Effector memory CD8-positive, alpha-beta T cell (primary cell): ENCODE measurements at regions not wholly inside any gene's neighbourhood (a gene's known extent, or its start where the extent isn't known, plus 50 kb on each side); places are given as distances from the start of the nearest gene placed in this dataset.

Source experiments
- ATAC-seq: fragments of 150-1000 bp; cut with Tn5 transposase; replicated peaks from 2 replicates; pipeline ENCODE4 v1.10.0; 2021; ENCODE audit warnings: mild to moderate bottlenecking, moderate library complexity
- DNase-seq, 3 experiments: peaks; one replicate each; pipeline ENCODE4 v3.0.0; 2021
- H3K27ac Mint-ChIP-seq, 2 donors: one replicate each; pipeline ENCODE4 v1.8.0; 2022; ENCODE audit warnings: mild to moderate bottlenecking in 2 of 2, mixed read lengths in 2 of 2, moderate library complexity in 2 of 2
- H3K27me3 Mint-ChIP-seq, 2 donors: one replicate each; pipeline ENCODE4 v1.8.0; 2022; ENCODE audit warnings: mixed read lengths in 2 of 2
- H3K36me3 Mint-ChIP-seq: one replicate; pipeline ENCODE4 v1.8.0; 2022; ENCODE audit warnings: mild to moderate bottlenecking, moderate library complexity, mixed read lengths; ENCODE audit not compliant: insufficient read depth
- H3K4me1 Mint-ChIP-seq, 2 donors: one replicate each; pipeline ENCODE4 v1.8.0; 2022; ENCODE audit warnings: low read depth in 2 of 2, mixed read lengths in 2 of 2
- H3K4me3 Mint-ChIP-seq, 2 donors: one replicate each; pipeline ENCODE4 v1.8.0; 2022; ENCODE audit warnings: mild to moderate bottlenecking in 2 of 2, mixed read lengths in 2 of 2, moderate library complexity in 2 of 2
- H3K9me3 Mint-ChIP-seq, 2 donors: one replicate each; pipeline ENCODE4 v1.8.0; 2022; ENCODE audit warnings: mixed read lengths in 2 of 2

- no peak overlapping the region for H3K27ac Mint-ChIP-seq
- ATAC-seq (no peak), DNase-seq (no peak)
- H3K36me3 Mint-ChIP-seq: no peaks in the 10 kb centered on the region
- H3K4me3 Mint-ChIP-seq: no peak overlapping the region
- H3K4me1 Mint-ChIP-seq: no peaks in the 10 kb centered on the region
- H3K9me3 Mint-ChIP-seq: no peaks in the 10 kb centered on the region
- no peaks in the 10 kb centered on the region for H3K27me3 Mint-ChIP-seq
These were observed 85.4 kb upstream of the ETV6 start for GRCh38 chr12:11563785-11564739.

GRCh38 chr12:11564984-11565651 is 84.4 kb upstream of the ETV6 start:
- no peak for ATAC-seq
- no peaks in the 10 kb centered on the region for H3K9me3 Mint-ChIP-seq
- no peaks in the 10 kb centered on the region for H3K27me3 Mint-ChIP-seq
- H3K36me3 Mint-ChIP-seq: no peaks in the 10 kb centered on the region
- H3K4me1 Mint-ChIP-seq: no peaks in the 10 kb centered on the region
- no peak for DNase-seq
- no peak overlapping the region for H3K27ac Mint-ChIP-seq
- H3K4me3 Mint-ChIP-seq: no peak overlapping the region

GRCh38 chr12:11565752-11566151 is 83.7 kb upstream of the ETV6 start:
- H3K27ac Mint-ChIP-seq: no peak overlapping the region
- no peak for ATAC-seq
- H3K36me3 Mint-ChIP-seq: no peaks in the 10 kb centered on the region
- H3K27me3 Mint-ChIP-seq: no peaks in the 10 kb centered on the region
- DNase-seq: no peak
- no peaks in the 10 kb centered on the region for H3K4me1 Mint-ChIP-seq
- H3K4me3 Mint-ChIP-seq: no peak overlapping the region
- H3K9me3 Mint-ChIP-seq: no peaks in the 10 kb centered on the region

GRCh38 chr12:11568155-11568761 is 81.2 kb upstream of the ETV6 start:
- H3K4me3 Mint-ChIP-seq: no peak overlapping the region
- H3K4me1 Mint-ChIP-seq: no peaks in the 10 kb centered on the region
- no peaks in the 10 kb centered on the region for H3K36me3 Mint-ChIP-seq
- no peak overlapping the region for H3K27ac Mint-ChIP-seq
- no peak for DNase-seq
- peaks cover 0 to 12% of the 10 kb centered on the region in 2 donors for H3K27me3 Mint-ChIP-seq
- H3K9me3 Mint-ChIP-seq: no peaks in the 10 kb centered on the region
- ATAC-seq: no peak

GRCh38 chr12:11568762-11569478 is 80.6 kb upstream of the ETV6 start:
- Mint-ChIP-seq H3K27ac (no peak overlapping the region), H3K4me3 (no peak overlapping the region), H3K9me3 (no peaks in the 10 kb centered on the region), H3K4me1 (no peaks in the 10 kb centered on the region), H3K36me3 (no peaks in the 10 kb centered on the region), H3K27me3 (peaks cover 0 to 12% of the 10 kb centered on the region in 2 donors)
- DNase-seq: no peak
- ATAC-seq: no peak

GRCh38 chr12:11569716-11570115 is 79.8 kb upstream of the ETV6 start:
- Mint-ChIP-seq H3K27me3 (peaks cover 0 to 12% of the 10 kb centered on the region in 2 donors), H3K27ac (no peak overlapping the region), H3K4me1 (no peaks in the 10 kb centered on the region), H3K4me3 (no peak overlapping the region), H3K36me3 (no peaks in the 10 kb centered on the region), H3K9me3 (no peaks in the 10 kb centered on the region)
- DNase-seq (no peak), ATAC-seq (no peak)

GRCh38 chr12:11573880-11574279 is 75.6 kb upstream of the ETV6 start:
- Mint-ChIP-seq H3K27me3 (peaks cover 0 to 17% of the 10 kb centered on the region in 2 donors), H3K9me3 (no peaks in the 10 kb centered on the region), H3K36me3 (no peaks in the 10 kb centered on the region), H3K4me1 (peaks cover 0 to 2% of the 10 kb centered on the region in 2 donors), H3K27ac (no peak overlapping the region), H3K4me3 (no peak overlapping the region)
- ATAC-seq: no peak
- DNase-seq: no peak

- DNase-seq: peak in 1 of 3 experiments; percentile 3
- peaks cover 0 to 2% of the 10 kb centered on the region in 2 donors for H3K4me1 Mint-ChIP-seq
- no peaks in the 10 kb centered on the region for H3K36me3 Mint-ChIP-seq
- peaks cover 8 to 23% of the 10 kb centered on the region in 2 donors for H3K27me3 Mint-ChIP-seq
- no peak overlapping the region for H3K27ac Mint-ChIP-seq
- no peaks in the 10 kb centered on the region for H3K9me3 Mint-ChIP-seq
- H3K4me3 Mint-ChIP-seq: no peak overlapping the region
- ATAC-seq: peak; percentile 49
These were observed 73.4 kb upstream of the ETV6 start for GRCh38 chr12:11576104-11576503.

- Mint-ChIP-seq H3K4me3 (no peak overlapping the region), H3K9me3 (no peaks in the 10 kb centered on the region), H3K4me1 (peaks cover 3 to 4% of the 10 kb centered on the region in 2 donors), H3K27me3 (peaks cover 8 to 18% of the 10 kb centered on the region in 2 donors), H3K27ac (no peak overlapping the region), H3K36me3 (no peaks in the 10 kb centered on the region)
- no peak for ATAC-seq
- DNase-seq: no peak
These were observed 71.7 kb upstream of the ETV6 start for GRCh38 chr12:11577658-11578260.

GRCh38 chr12:11578461-11578993 is 70.9 kb upstream of the ETV6 start:
- peaks cover 3 to 4% of the 10 kb centered on the region in 2 donors for H3K4me1 Mint-ChIP-seq
- ATAC-seq: no peak
- H3K9me3 Mint-ChIP-seq: no peaks in the 10 kb centered on the region
- H3K36me3 Mint-ChIP-seq: no peaks in the 10 kb centered on the region
- no peak overlapping the region for H3K4me3 Mint-ChIP-seq
- no peak for DNase-seq
- H3K27ac Mint-ChIP-seq: no peak overlapping the region
- peaks cover 15 to 19% of the 10 kb centered on the region in 2 donors for H3K27me3 Mint-ChIP-seq

- H3K36me3 Mint-ChIP-seq: no peaks in the 10 kb centered on the region
- ATAC-seq: no peak
- peaks cover 3 to 4% of the 10 kb centered on the region in 2 donors for H3K4me1 Mint-ChIP-seq
- no peak overlapping the region for H3K4me3 Mint-ChIP-seq
- DNase-seq: no peak
- peaks cover 29 to 33% of the 10 kb centered on the region in 2 donors for H3K27me3 Mint-ChIP-seq
- no peaks in the 10 kb centered on the region for H3K9me3 Mint-ChIP-seq
- H3K27ac Mint-ChIP-seq: no peak overlapping the region
These were observed 69.2 kb upstream of the ETV6 start for GRCh38 chr12:11580125-11580751.

GRCh38 chr12:11581179-11581755 is 68.2 kb upstream of the ETV6 start:
- DNase-seq (peak; percentile 71 to 75 (median 72)), ATAC-seq (peak; percentile 33)
- Mint-ChIP-seq H3K27ac (no peak overlapping the region), H3K4me3 (no peak overlapping the region), H3K9me3 (no peaks in the 10 kb centered on the region), H3K27me3 (peaks cover 29 to 33% of the 10 kb centered on the region in 2 donors), H3K36me3 (no peaks in the 10 kb centered on the region), H3K4me1 (peaks cover 3% of the 10 kb centered on the region in 2 donors)
